Tibial artery (tissue), 4 donors: ENCODE measurements at regions not wholly inside any gene's neighbourhood (a gene's known extent, or its start where the extent isn't known, plus 50 kb on each side); places are given as distances from the start of the nearest gene placed in this dataset.

ENCODE experiments used
- DNase-seq, 2 donors: peaks; one replicate each; pipeline ENCODE4 v3.0.0-alpha.2; 2019
- H3K27ac ChIP-seq, 2 donors: fragments of 200-600 bp; sonication (generic) in 1 of 2; 1 replicate in 1 of 2; 2 replicates in 1 of 2; pipeline ENCODE4 v1.5.1; 2018 to 2019; ENCODE audit warnings: mild to moderate bottlenecking in 1 of 2
- H3K27me3 ChIP-seq, 2 donors: fragments of 200-600 bp; sonication (generic) in 1 of 2; one replicate each; pipeline versions ENCODE4 v1.5.1 to v1.6.0; 2016 to 2019
- H3K36me3 ChIP-seq, 3 donors: fragments of 200-600 bp; sonication (generic) in 2 of 3; one replicate each; pipeline ENCODE4 v1.5.1; 2016 to 2019; ENCODE audit warnings: mild to moderate bottlenecking in 2 of 3
- H3K4me1 ChIP-seq, 4 donors: fragments of 200-600 bp; sonication (generic) in 2 of 4; 1 replicate in 3 of 4; 2 replicates in 1 of 4; pipeline ENCODE4 v1.5.1; 2016 to 2019
- H3K4me3 ChIP-seq, 2 donors: fragments of 200-600 bp; sonication (generic) in 1 of 2; 1 replicate in 1 of 2; 2 replicates in 1 of 2; pipeline ENCODE4 v1.5.1; 2018 to 2019; ENCODE audit warnings: mild to moderate bottlenecking in 2 of 2
- H3K9me3 ChIP-seq, 3 donors: fragments of 200-600 bp; sonication (generic) in 1 of 3; one replicate each; pipeline ENCODE4 v1.5.1; 2016 to 2019
- CTCF ChIP-seq, 2 experiments: fragments of 200-600 bp in 1 of 2; fragments of 450-650 bp in 1 of 2; IDR thresholded peaks; one replicate each; pipeline ENCODE4 v1.5.1; 2017 to 2019; ENCODE audit warnings: antibody characterized with exemption in 2 of 2, mild to moderate bottlenecking in 1 of 2, moderate library complexity in 1 of 2
- intact Hi-C: fragments of 100-400 bp; cut with DNase I; formaldehyde crosslinking; loops from one replicate; pipeline ENCODE4 v1.15.0; 2023; ENCODE audit warnings: low total_unique reads

DNA sequence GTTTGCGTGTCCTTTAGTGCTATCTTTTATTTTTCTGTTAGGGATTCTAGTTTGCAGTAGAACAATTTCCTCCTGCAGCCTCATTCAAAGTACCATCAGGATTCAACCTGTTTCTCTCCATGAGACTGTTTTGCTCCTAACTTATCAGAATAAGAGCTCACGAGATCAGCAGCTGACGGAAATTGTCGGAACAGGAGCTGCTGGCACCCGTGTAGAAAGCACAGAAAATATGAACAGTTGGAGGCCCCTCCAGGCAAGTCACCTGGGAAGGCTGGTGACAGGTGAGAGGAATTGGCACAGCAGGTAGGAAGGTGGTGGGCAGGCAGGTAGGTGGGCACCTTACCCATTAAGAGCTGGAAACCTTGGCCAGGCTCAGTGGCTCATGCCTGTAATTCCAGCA, 368.6 kb downstream of the CDH26 start:
- no peak for TF ChIP-seq CTCF (IDR thresholded peaks at IDR 0.05)
- H3K4me3 ChIP-seq = no peak overlapping the region
- no peaks in the 10 kb centered on the region for H3K36me3 ChIP-seq
- DNase-seq = no peak
- no peaks in the 10 kb centered on the region for H3K4me1 ChIP-seq
- no peak overlapping the region for H3K27ac ChIP-seq
- intact Hi-C loops = no loop called here
- H3K27me3 ChIP-seq = no peaks in the 10 kb centered on the region
- H3K9me3 ChIP-seq = no peaks in the 10 kb centered on the region

DNA sequence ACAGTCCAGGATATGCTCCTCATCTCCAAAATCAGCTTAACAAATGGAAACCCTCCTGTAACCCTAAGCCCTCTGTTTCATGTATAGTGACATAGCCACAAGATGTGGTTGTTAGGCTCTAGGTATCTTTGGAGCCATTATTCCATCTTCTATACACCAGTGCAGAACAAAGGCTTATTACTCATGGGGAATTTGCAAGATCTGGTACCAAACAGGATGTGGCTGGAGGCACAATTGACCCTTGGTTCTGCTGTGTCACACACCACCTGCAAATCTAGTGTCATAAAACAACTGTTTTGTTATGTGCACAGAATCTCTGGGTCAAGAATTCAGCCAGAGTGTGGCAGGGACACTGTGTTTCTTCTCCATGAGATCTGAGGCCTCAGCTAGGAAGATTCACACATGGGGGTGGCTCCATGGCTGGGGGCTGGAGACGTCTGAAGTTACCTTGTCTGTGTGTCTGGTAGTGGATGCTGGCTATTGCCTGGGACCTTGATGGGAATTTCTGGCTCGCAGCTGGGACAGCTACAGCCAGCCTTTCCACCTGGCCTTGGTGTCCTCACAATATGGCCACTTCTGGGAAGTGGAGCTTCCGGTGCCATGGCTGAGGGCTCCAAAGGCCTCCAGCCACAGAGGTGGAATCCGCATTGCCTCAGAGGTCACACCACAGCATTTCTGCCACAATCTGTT, 369.9 kb downstream of the CDH26 start:
- no peak overlapping the region for H3K27ac ChIP-seq
- no peak overlapping the region for H3K4me3 ChIP-seq
- DNase-seq = no peak
- intact Hi-C loops = no loop called here
- no peaks in the 10 kb centered on the region for H3K36me3 ChIP-seq
- H3K4me1 ChIP-seq = no peaks in the 10 kb centered on the region
- no peaks in the 10 kb centered on the region for H3K9me3 ChIP-seq
- H3K27me3 ChIP-seq = no peaks in the 10 kb centered on the region
- TF ChIP-seq CTCF (IDR thresholded peaks at IDR 0.05) = no peak

DNA sequence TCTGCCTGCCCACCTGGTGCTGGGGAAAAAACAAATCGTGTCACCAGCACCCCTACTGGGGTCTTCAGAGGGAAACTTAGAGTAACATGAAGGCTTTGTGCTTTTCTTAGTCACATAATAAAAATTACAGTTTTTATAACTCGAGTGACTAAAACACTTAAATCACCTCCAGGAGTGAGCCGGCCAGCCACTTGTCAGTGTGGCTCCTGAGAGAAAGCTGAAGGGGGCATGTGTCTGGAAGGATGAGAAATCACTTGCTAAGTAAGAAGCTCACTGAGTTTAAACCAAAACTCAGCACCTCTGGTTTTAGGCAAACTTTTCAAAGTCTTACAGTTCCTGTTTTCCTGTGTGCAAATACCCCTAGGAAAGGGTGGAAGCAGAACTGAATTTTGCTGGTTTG, 372.2 kb downstream of the CDH26 start:
- Histone ChIP-seq H3K36me3 (no peaks in the 10 kb centered on the region), H3K27ac (no peak overlapping the region), H3K4me1 (no peaks in the 10 kb centered on the region), H3K27me3 (no peaks in the 10 kb centered on the region), H3K9me3 (no peaks in the 10 kb centered on the region), H3K4me3 (no peak overlapping the region)
- no peak for TF ChIP-seq CTCF (IDR thresholded peaks at IDR 0.05)
- DNase-seq = no peak
- intact Hi-C loops = no loop called here

- no peaks in the 10 kb centered on the region for H3K9me3 ChIP-seq
- intact Hi-C loops = no loop called here
- no peaks in the 10 kb centered on the region for H3K36me3 ChIP-seq
- no peak for TF ChIP-seq CTCF (IDR thresholded peaks at IDR 0.05)
- H3K27ac ChIP-seq = no peak overlapping the region
- H3K4me3 ChIP-seq = no peak overlapping the region
- DNase-seq = no peak
- H3K4me1 ChIP-seq = no peaks in the 10 kb centered on the region
- H3K27me3 ChIP-seq = no peaks in the 10 kb centered on the region
These were observed 373.6 kb downstream of the CDH26 start for GRCh38 chr20:60331688-60332300.

DNA sequence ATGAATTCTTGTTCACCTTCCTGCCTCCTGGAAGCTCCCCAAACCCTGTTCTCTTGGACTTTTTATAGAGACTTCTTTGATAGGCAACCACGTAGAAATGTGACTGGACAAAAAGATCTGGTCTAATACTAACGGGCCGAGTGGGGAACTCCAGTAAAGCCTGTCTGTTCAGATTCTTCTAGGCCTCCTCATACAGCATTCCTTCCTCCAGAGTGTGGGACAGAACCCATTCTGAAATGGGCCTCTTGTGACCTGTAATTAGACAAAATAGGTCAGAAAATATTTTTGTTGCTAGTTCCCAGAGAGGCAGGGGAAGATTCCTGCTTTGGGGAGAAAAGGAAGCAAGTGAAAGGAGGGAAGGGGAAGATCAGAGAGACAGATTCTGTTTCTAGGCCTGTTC, 374.3 kb downstream of the CDH26 start:
- no peak for DNase-seq
- Histone ChIP-seq H3K4me1 (no peaks in the 10 kb centered on the region), H3K36me3 (no peaks in the 10 kb centered on the region), H3K27me3 (no peaks in the 10 kb centered on the region), H3K9me3 (no peaks in the 10 kb centered on the region), H3K4me3 (no peak overlapping the region), H3K27ac (no peak overlapping the region)
- intact Hi-C loops = no loop called here
- TF ChIP-seq CTCF (IDR thresholded peaks at IDR 0.05) = no peak
